ENCODE measurements at regions not wholly inside any gene's neighbourhood (a gene's known extent, or its start where the extent isn't known, plus 50 kb on each side); places are given as distances from the start of the nearest gene placed in this dataset.

DNA sequence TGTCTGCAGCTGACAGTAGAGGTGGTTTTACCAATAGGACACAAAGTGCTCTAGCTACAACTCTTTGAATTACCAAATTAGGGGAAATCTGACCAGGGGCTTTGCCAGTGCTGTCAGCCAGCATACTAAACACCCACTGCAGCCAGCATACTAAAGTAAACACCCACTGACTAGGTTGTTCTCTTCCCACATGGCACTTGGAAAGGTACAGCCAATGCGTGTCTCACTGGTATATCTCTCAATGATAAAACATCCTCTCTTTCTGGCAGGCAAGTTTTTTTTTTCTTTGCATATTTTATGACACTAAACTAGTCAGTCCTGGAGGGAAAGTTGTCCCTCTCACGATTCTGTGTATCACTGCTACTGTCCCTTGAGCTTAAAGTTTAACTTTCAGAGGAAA is 216.1 kb downstream of the TLE1 start:
- H3K27ac ChIP-seq = no peak overlapping the region
- ATAC-seq (ENCODE audit: low FRiP score in 2 of 2) (no peak), DNase-seq (no peak)
- no peaks in the 10 kb centered on the region for H3K27me3 ChIP-seq
- no peaks in the 10 kb centered on the region for H3K36me3 ChIP-seq
- H3K4me3 ChIP-seq = no peak overlapping the region
- H3K4me1 ChIP-seq = no peaks in the 10 kb centered on the region
- H3K9me3 ChIP-seq = no peaks in the 10 kb centered on the region
- TF ChIP-seq, protein P1, sequence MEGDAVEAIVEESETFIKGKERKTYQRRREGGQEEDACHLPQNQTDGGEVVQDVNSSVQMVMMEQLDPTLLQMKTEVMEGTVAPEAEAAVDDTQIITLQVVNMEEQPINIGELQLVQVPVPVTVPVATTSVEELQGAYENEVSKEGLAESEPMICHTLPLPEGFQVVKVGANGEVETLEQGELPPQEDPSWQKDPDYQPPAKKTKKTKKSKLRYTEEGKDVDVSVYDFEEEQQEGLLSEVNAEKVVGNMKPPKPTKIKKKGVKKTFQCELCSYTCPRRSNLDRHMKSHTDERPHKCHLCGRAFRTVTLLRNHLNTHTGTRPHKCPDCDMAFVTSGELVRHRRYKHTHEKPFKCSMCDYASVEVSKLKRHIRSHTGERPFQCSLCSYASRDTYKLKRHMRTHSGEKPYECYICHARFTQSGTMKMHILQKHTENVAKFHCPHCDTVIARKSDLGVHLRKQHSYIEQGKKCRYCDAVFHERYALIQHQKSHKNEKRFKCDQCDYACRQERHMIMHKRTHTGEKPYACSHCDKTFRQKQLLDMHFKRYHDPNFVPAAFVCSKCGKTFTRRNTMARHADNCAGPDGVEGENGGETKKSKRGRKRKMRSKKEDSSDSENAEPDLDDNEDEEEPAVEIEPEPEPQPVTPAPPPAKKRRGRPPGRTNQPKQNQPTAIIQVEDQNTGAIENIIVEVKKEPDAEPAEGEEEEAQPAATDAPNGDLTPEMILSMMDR (IDR thresholded peaks at IDR 0.05) = no peak
- TF ChIP-seq POLR2A (IDR thresholded peaks at IDR 0.05) = no peak
- TF ChIP-seq EP300 (IDR thresholded peaks at IDR 0.05) = no peak
- TF ChIP-seq POLR2AphosphoS5 (IDR thresholded peaks at IDR 0.05) = no peak
- 75 to 76% methylated on average over 2 of the region's 2 CpGs for WGBS, 2 donors

DNA sequence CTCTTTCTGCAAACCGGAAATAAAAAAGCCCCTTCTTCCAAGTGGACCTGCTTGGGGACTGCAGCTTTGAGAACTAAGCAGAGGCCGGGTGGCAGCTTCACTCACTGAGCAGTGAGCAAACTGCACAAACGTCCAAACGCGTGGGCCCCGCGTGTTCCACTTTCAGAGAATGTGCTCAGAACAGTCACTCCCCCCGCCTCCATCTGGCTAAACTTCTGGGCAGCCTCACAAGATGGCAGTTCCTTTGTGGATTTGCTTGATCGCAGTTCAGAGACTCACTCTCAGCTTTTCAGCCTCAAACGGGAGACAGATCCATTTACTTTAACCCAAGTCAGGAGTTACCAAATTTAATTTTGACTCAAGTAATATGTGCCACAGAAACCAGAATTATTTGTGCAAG is 216.6 kb downstream of the TLE1 start:
- Histone ChIP-seq H3K4me3 (no peak overlapping the region), H3K36me3 (no peaks in the 10 kb centered on the region), H3K27ac (no peak overlapping the region), H3K27me3 (no peaks in the 10 kb centered on the region), H3K4me1 (no peaks in the 10 kb centered on the region), H3K9me3 (no peaks in the 10 kb centered on the region)
- TF ChIP-seq EP300 (IDR thresholded peaks at IDR 0.05) = no peak
- TF ChIP-seq, protein P1 (IDR thresholded peaks at IDR 0.05) = no peak
- no peak for TF ChIP-seq POLR2AphosphoS5 (IDR thresholded peaks at IDR 0.05)
- TF ChIP-seq POLR2A (IDR thresholded peaks at IDR 0.05) = no peak
- 84 to 88% methylated on average over 10 of the region's 10 CpGs for WGBS, 2 donors
- ATAC-seq (ENCODE audit: low FRiP score in 2 of 2) (no peak), DNase-seq (no peak)

DNA sequence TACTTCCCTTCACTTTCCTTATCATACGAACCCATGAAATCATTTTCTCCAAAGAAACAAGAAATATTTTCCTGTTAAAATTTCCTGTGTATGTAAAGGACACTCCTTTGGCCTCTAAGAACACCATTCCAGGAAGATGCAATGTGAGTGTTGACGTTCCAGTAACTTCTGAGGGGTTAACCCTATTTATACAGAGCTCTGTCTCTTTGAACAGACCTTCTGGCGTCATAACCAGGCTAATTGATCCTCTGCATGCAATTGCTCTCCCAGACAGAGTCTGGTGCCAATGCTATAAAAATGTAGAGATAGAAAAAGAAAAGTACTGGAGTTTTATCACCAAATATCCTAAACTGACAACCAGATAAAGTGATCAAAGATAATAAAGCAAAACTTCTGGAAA is 218.5 kb downstream of the TLE1 start:
- H3K36me3 ChIP-seq = no peaks in the 10 kb centered on the region
- H3K4me3 ChIP-seq = no peak overlapping the region
- no peak for ATAC-seq (ENCODE audit: low FRiP score in 2 of 2)
- no peak overlapping the region for H3K27ac ChIP-seq
- no peak for DNase-seq
- no peaks in the 10 kb centered on the region for H3K9me3 ChIP-seq
- TF ChIP-seq, protein P1 (IDR thresholded peaks at IDR 0.05) = no peak
- no peak for TF ChIP-seq POLR2AphosphoS5 (IDR thresholded peaks at IDR 0.05)
- TF ChIP-seq POLR2A (IDR thresholded peaks at IDR 0.05) = no peak
- TF ChIP-seq EP300 (IDR thresholded peaks at IDR 0.05) = no peak
- no peaks in the 10 kb centered on the region for H3K27me3 ChIP-seq
- WGBS, 2 donors = 41 to 54% methylated on average over 3 of the region's 3 CpGs
- no peaks in the 10 kb centered on the region for H3K4me1 ChIP-seq

DNA sequence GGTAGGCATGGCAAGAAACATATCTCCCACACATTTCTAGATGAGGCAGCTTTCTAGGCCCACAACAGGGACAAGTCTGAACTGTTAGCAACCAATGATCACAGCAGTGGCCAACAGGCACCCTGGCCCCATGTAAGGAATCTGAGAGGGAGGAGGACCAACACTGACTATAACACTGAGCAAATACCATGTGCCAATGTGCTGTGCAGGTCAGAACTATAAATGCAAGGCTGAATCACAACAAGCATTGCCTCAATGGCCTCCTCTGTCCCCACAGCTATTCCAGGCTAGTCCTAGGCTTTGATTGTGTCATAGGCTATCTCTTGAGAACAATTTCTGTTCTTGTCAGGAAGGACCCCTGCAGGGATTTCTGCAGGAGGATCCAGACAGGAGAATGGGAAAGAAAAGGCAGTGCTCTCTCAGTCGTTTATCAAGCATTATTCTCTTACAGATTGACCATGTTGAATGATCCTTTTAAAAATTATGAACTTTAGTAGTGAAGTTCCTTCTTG is 221.2 kb downstream of the TLE1 start:
- no peaks in the 10 kb centered on the region for H3K9me3 ChIP-seq
- H3K4me1 ChIP-seq = no peaks in the 10 kb centered on the region
- 69 to 75% methylated on average over 1 of the region's 1 CpG for WGBS, 2 donors
- H3K27ac ChIP-seq = no peak overlapping the region
- no peak for ATAC-seq (ENCODE audit: low FRiP score in 2 of 2)
- no peak for DNase-seq
- H3K36me3 ChIP-seq = no peaks in the 10 kb centered on the region
- H3K4me3 ChIP-seq = no peak overlapping the region
- no peak for TF ChIP-seq EP300 (IDR thresholded peaks at IDR 0.05)
- TF ChIP-seq, protein P1 (IDR thresholded peaks at IDR 0.05) = no peak
- TF ChIP-seq POLR2AphosphoS5 (IDR thresholded peaks at IDR 0.05) = no peak
- TF ChIP-seq POLR2A (IDR thresholded peaks at IDR 0.05) = no peak
- no peaks in the 10 kb centered on the region for H3K27me3 ChIP-seq

DNA sequence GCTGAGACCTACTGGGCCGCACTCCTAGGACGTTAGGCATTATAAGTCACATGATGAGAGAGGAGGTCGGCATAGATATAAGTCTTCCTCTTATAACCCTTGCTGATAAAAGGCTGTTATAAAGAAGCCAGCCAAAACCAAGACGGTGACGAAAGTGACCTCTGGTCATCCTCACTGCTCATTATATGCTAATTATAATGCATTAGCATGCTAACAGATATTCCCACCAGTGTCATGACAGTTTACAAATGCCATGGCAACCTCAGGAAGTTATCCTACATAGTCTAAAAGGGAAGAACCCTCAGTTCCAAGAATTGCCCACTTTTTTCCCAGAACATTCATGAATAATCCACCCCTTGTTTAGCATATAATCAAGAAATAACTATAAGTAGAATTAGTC is 222.4 kb downstream of the TLE1 start:
- Histone ChIP-seq H3K9me3 (no peaks in the 10 kb centered on the region), H3K36me3 (no peaks in the 10 kb centered on the region), H3K27me3 (no peaks in the 10 kb centered on the region), H3K27ac (no peak overlapping the region), H3K4me3 (no peak overlapping the region), H3K4me1 (no peaks in the 10 kb centered on the region)
- no peak for DNase-seq
- WGBS, 2 donors = 84 to 90% methylated on average over 5 of the region's 5 CpGs
- ATAC-seq (ENCODE audit: low FRiP score in 2 of 2) = no peak
- TF ChIP-seq, protein P1 (IDR thresholded peaks at IDR 0.05) = no peak
- TF ChIP-seq EP300 (IDR thresholded peaks at IDR 0.05) (no peak), POLR2AphosphoS5 (IDR thresholded peaks at IDR 0.05) (no peak), POLR2A (IDR thresholded peaks at IDR 0.05) (no peak)

Data from upper lobe of left lung (tissue), 6 donors.